Uterus (tissue), 2 donors: ENCODE measurements at regions not wholly inside any gene's neighbourhood (a gene's known extent, or its start where the extent isn't known, plus 50 kb on each side); places are given as distances from the start of the nearest gene placed in this dataset.

Source experiments
- POLR2A ChIP-seq, 2 donors: fragments of 450-650 bp; IDR thresholded peaks; one replicate each; pipeline ENCODE4 v1.6.1; 2016; ENCODE audit warnings: antibody characterized with exemption in 2 of 2, mild to moderate bottlenecking in 1 of 2, moderate library complexity in 1 of 2
- TF ChIP-seq, protein P1 (sequence below), 4 experiments: fragments of 200-600 bp in 2 of 4; fragments of 450-650 bp in 2 of 4; sonication (generic) in 2 of 4; IDR thresholded peaks; one replicate each; pipeline ENCODE4 v1.5.1; 2016 to 2019; ENCODE audit warnings: antibody characterized with exemption in 4 of 4, mild to moderate bottlenecking in 2 of 4, moderate library complexity in 1 of 4

DNA sequence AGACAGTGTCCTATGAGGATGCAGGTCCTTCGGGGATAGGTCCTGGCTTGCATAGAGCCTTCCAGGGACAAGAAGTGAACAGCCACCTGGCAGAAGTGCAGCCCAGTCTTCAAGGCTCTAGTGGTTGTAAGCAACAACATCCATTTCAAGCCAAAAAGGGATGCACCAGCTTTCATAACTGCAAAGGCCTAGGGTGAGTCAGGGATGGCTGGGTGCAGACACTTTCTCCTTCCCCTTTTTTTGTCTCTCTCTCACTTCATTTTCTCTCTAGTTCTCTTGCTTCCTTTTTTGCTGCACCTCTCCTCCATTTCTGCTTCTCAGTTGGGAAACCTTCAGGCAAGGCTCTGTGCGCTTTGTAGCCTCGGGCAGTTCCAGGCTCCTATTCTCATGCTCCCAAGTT lies 196.2 kb upstream of the ZNF536 start:
- TF ChIP-seq, protein P1, sequence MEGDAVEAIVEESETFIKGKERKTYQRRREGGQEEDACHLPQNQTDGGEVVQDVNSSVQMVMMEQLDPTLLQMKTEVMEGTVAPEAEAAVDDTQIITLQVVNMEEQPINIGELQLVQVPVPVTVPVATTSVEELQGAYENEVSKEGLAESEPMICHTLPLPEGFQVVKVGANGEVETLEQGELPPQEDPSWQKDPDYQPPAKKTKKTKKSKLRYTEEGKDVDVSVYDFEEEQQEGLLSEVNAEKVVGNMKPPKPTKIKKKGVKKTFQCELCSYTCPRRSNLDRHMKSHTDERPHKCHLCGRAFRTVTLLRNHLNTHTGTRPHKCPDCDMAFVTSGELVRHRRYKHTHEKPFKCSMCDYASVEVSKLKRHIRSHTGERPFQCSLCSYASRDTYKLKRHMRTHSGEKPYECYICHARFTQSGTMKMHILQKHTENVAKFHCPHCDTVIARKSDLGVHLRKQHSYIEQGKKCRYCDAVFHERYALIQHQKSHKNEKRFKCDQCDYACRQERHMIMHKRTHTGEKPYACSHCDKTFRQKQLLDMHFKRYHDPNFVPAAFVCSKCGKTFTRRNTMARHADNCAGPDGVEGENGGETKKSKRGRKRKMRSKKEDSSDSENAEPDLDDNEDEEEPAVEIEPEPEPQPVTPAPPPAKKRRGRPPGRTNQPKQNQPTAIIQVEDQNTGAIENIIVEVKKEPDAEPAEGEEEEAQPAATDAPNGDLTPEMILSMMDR (IDR thresholded peaks at IDR 0.05): no peak
- TF ChIP-seq POLR2A (IDR thresholded peaks at IDR 0.05): no peak
